Karpas-422 (cell line): ENCODE measurements at regions not wholly inside any gene's neighbourhood (a gene's known extent, or its start where the extent isn't known, plus 50 kb on each side); places are given as distances from the start of the nearest gene placed in this dataset.
"Not testable (repeated sequence)": the region's sequence is repeated elsewhere in the genome, so short reads cannot be mapped to it uniquely, and the experiment has no call there.

Experiments used
- DNase-seq: peaks from one replicate; pipeline ENCODE4 v3.0.0-alpha.2; 2015
- H2AFZ ChIP-seq: fragments of 200-600 bp; sonication (generic); 2 replicates; pipeline ENCODE4 v1.6.1; 2014; ENCODE audit warnings: antibody characterized with exemption, low read length, mixed read lengths
- H3K27ac ChIP-seq: fragments of 200-600 bp; sonication (generic); 2 replicates; pipeline ENCODE4 v1.5.1; 2014; ENCODE audit warnings: mild to moderate bottlenecking, low read length, moderate library complexity
- H3K27me3 ChIP-seq: fragments of 200-600 bp; sonication (generic); 2 replicates; pipeline ENCODE4 v1.6.1; 2014; ENCODE audit warnings: low read length, mixed read lengths
- H3K36me3 ChIP-seq: fragments of 200-600 bp; sonication (generic); 2 replicates; pipeline ENCODE4 v1.6.1; 2014; ENCODE audit warnings: low read length, mixed read lengths; ENCODE audit not compliant: insufficient read depth
- H3K4me1 ChIP-seq: fragments of 200-600 bp; sonication (generic); 2 replicates; pipeline ENCODE4 v1.6.1; 2014; ENCODE audit warnings: mild to moderate bottlenecking, low read length, mixed read lengths
- H3K4me2 ChIP-seq: fragments of 200-600 bp; sonication (generic); 2 replicates; pipeline ENCODE4 v1.6.1; 2014; ENCODE audit warnings: low read length, low read depth, mild to moderate bottlenecking; ENCODE audit not compliant: poor library complexity, severe bottlenecking
- H3K4me3 ChIP-seq: fragments of 200-600 bp; sonication (generic); 2 replicates; pipeline ENCODE4 v1.5.1; 2014; ENCODE audit warnings: mild to moderate bottlenecking, antibody characterized with exemption, low read length, mixed read lengths
- H3K79me2 ChIP-seq: fragments of 200-600 bp; sonication (generic); 2 replicates; pipeline ENCODE4 v1.6.1; 2014; ENCODE audit warnings: mild to moderate bottlenecking, low read length, mixed read lengths
- H3K9ac ChIP-seq: fragments of 200-600 bp; sonication (generic); 2 replicates; pipeline ENCODE4 v1.6.0; 2014; ENCODE audit warnings: low read length
- H3K9me2 ChIP-seq: fragments of 200-600 bp; sonication (generic), shearing (Covaris generic); replicated peaks from 2 replicates; pipeline ENCODE4 v1.6.0; 2014; ENCODE audit warnings: mild to moderate bottlenecking, low read length, moderate library complexity; ENCODE audit not compliant: insufficient read depth
- H3K9me3 ChIP-seq: fragments of 300-700, 200-600 bp; sonication (generic); 2 replicates; pipeline ENCODE4 v1.6.1; 2014; ENCODE audit warnings: low read length, mixed read lengths
- H4K20me1 ChIP-seq: fragments of 200-600 bp; sonication (generic); 2 replicates; pipeline ENCODE4 v1.6.1; 2014; ENCODE audit warnings: mild to moderate bottlenecking, antibody characterized with exemption, low read length, low read depth; ENCODE audit not compliant: insufficient read depth

DNA sequence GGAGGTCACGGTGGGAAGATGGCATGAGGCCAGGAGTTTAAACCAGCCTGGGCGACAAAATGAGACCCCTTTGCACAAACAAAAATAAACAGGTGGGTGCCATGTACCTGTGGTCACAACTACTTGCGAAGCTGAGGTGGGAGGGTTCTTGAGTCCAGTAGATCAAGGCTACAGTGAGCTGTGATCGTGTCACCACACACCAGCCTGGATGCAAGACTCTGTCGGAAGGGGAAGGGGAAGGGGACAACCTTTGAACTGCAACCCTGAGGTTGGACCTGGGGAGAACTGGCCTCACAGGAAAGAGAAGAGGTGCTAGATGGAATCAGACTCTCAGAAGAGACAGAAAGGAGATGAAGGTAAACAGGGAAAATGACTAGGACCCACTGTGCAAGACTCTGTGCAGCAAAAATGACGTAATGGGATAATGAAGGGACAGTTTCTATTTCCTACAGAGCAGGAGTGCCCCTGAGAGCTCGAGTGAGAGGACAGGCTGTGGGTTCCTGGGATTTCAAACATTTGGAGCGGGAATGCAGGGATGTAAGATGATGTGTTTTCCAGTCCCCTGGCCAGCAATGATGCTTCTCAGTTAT is 131.0 kb upstream of the GRK3 start:
- H3K4me3 ChIP-seq, H3K9ac ChIP-seq, H4K20me1 ChIP-seq, H2AFZ ChIP-seq, DNase-seq, H3K36me3 ChIP-seq, H3K9me2 ChIP-seq, H3K27ac ChIP-seq, H3K79me2 ChIP-seq, H3K27me3 ChIP-seq, H3K9me3 ChIP-seq, H3K4me2 ChIP-seq, H3K4me1 ChIP-seq: not testable (repeated sequence)

DNA sequence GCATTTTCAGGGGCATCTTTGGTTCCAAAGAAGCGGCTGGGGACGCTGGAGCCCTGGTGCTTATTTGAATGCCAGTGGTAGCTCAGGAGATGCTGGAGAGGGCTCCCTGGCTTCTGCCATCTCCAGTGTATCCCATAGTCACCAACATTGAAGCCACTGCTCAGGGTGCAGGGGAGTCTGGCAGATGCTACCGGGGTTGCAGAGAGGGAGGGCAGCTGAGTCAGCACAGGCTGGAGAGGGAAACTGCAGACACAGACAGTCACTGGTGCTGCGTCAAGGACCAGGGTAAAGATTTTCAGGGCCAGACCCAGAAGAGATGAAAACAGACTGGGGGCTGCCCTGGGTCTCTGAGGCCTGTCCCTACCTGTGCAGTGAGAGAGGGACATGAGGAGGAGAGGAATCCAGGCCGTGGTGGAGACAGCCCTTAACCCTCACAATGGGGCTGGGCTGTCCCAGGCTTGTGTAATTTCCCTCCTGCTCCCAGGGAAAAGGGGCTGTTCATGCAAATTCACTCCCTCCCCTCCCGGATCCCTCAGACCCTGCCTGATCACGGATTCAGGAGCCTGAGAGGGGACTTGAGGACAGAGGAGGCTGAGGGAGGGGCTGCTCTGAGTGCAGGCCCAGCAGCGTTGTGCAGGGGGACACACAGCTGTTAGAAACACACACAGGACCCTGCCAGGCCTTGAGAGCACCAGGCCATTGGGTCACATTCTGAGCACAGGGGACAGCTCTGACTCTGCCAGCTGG is 126.9 kb upstream of the GRK3 start:
- H3K9ac ChIP-seq, result no peak overlapping the region
- H3K4me3 ChIP-seq, result no peak overlapping the region
- H3K9me2 ChIP-seq, result no peaks in the 10 kb centered on the region
- H3K4me1 ChIP-seq, result no peaks in the 10 kb centered on the region
- no peaks in the 10 kb centered on the region for H3K9me3 ChIP-seq
- no peaks in the 10 kb centered on the region for H4K20me1 ChIP-seq
- H3K27ac ChIP-seq, result no peak overlapping the region
- H3K4me2 ChIP-seq, result no peak overlapping the region
- no peaks in the 10 kb centered on the region for H3K27me3 ChIP-seq
- H3K79me2 ChIP-seq, result no peaks in the 10 kb centered on the region
- H3K36me3 ChIP-seq, result no peaks in the 10 kb centered on the region
- no peak for DNase-seq
- H2AFZ ChIP-seq, result no peak overlapping the region

DNA sequence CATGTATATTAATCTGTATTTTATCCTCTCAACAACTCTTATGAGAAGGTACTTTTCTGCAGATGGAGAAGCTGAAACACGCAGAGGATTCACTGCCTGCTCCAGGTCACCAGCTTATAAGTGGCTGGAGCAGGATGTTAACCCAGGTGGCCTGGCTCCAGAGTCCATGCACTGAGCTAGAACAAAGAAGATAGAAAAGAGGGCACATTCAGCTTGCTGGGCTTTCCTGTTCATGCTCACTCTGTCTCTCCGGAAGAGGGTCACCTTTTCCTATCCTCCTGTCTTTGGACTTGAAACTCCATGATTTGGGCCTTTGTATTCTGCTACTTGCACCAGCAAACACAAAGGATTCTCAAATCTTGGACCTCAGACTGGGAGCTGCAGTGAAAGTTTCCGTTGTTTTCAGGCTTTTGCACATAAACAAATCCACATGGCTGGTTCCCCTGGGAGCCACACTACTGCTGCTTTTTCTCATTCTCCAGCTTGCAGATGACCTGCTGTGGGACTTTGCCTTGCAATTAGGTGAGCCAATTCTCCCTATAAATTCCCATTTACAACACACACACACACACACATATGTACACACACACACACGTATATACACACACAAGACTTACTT is 117.3 kb upstream of the GRK3 start:
- H3K9me3 ChIP-seq, result no peaks in the 10 kb centered on the region
- H3K27me3 ChIP-seq, result no peaks in the 10 kb centered on the region
- H3K4me3 ChIP-seq, result peak overlapping the region; percentile 85
- 0 out of 2 replicates have a peak, but pooled peaks cover 2% of the 10 kb centered on the region for H3K36me3 ChIP-seq
- peak overlapping the region; percentile 79 for H3K4me2 ChIP-seq
- no peaks in the 10 kb centered on the region for H3K9me2 ChIP-seq
- H3K4me1 ChIP-seq, result peaks cover 21% of the 10 kb centered on the region
- 0 out of 2 replicates have a peak, but pooled peaks cover 9% of the 10 kb centered on the region for H4K20me1 ChIP-seq
- peak; percentile 49 for DNase-seq
- H3K9ac ChIP-seq, result peak overlapping the region; percentile 86
- peak overlapping the region; percentile 54 for H2AFZ ChIP-seq
- peaks cover 53% of the 10 kb centered on the region for H3K79me2 ChIP-seq
- peak overlapping the region; percentile 58 for H3K27ac ChIP-seq

DNA sequence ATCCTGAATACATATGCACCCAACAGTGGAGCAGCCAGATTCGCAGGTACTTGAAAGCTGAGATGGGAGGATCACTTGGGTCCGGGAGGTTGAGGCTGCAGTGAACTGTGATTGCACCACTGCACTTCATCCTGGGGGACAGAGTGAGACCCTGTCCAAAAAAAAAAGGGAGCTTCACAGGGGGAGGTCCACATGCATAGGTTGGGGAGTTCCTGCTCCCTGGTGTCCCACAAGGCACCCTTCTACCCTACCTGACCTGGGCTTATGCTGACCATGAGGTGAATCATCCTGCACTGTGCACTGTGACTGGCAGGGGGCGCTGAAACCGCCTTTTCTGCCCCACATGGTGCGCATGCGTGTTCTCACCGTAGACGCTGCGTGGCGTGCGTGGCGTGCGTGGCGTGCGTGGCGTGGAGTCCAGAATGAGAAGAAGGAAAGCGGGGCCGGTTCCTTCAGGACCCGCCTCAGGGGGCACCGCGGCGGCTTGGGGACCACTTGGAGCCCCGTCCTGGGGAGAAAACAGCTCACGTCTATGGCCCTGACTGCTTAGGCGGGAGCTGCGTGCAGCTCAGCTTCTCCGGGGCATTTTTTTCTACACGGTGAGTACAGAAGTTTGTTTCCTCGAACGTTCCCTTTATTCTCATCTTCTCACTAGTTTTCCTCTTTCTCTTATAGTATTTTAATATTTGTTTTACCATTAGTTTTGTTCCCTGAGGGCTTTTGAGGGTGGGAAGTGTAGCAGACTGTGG is 116.6 kb upstream of the GRK3 start:
- H3K4me2 ChIP-seq, result peak overlapping the region; percentile 79
- peak overlapping the region; percentile 86 for H3K9ac ChIP-seq
- H3K27me3 ChIP-seq, result no peaks in the 10 kb centered on the region
- H3K4me1 ChIP-seq, result peaks cover 21% of the 10 kb centered on the region
- peak; percentile 92 for DNase-seq
- no peaks in the 10 kb centered on the region for H3K9me3 ChIP-seq
- peak overlapping the region; percentile 54 for H2AFZ ChIP-seq
- H3K36me3 ChIP-seq, result 0 out of 2 replicates have a peak, but pooled peaks cover 2% of the 10 kb centered on the region
- H3K27ac ChIP-seq, result peak overlapping the region; percentile 58
- 0 out of 2 replicates have a peak, but pooled peaks cover 12% of the 10 kb centered on the region for H4K20me1 ChIP-seq
- H3K9me2 ChIP-seq, result no peaks in the 10 kb centered on the region
- H3K79me2 ChIP-seq, result peaks cover 59% of the 10 kb centered on the region
- H3K4me3 ChIP-seq, result peak overlapping the region; percentile 85

DNA sequence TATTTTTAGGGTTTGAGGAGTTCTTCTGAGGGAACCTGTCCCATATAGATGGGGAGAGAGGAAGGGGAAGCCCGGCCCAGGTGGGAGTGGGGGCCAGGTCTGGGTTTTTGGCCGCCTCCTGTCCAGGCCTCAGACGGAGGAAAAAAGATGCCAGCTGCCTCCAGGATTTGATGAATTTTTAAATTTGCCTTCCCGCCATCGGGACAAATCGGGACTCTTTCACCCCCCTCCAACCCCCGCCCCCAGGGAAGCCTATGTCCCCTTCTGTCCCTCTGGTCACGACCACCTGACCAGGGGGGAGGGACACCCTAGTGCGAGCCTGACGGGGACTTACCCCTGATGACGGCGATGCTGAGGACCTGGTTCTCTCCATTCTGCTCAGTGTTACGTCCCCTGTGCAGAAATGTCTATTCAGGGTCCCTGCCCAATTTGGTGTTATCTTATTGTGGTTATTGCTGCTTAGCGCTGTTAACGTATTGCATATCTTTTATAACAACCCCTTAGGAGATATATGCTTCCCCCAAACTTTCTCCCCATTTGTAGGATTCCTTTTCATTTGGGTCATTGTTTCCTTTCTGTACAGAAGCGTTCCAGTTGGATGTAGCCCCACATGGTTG is 115.9 kb upstream of the GRK3 start:
- Histone ChIP-seq H3K27ac (peak overlapping the region; percentile 53), H3K9ac (peak overlapping the region; percentile 86), H3K79me2 (peaks cover 64% of the 10 kb centered on the region), H3K9me2 (no peaks in the 10 kb centered on the region), H3K4me2 (peak overlapping the region; percentile 79), H3K4me3 (peak overlapping the region; percentile 85), H4K20me1 (0 out of 2 replicates have a peak, but pooled peaks cover 13% of the 10 kb centered on the region), H3K36me3 (0 out of 2 replicates have a peak, but pooled peaks cover 2% of the 10 kb centered on the region), H2AFZ (no peak overlapping the region), H3K4me1 (peaks cover 21% of the 10 kb centered on the region), H3K27me3 (no peaks in the 10 kb centered on the region), H3K9me3 (no peaks in the 10 kb centered on the region)
- peak; percentile 39 for DNase-seq

DNA sequence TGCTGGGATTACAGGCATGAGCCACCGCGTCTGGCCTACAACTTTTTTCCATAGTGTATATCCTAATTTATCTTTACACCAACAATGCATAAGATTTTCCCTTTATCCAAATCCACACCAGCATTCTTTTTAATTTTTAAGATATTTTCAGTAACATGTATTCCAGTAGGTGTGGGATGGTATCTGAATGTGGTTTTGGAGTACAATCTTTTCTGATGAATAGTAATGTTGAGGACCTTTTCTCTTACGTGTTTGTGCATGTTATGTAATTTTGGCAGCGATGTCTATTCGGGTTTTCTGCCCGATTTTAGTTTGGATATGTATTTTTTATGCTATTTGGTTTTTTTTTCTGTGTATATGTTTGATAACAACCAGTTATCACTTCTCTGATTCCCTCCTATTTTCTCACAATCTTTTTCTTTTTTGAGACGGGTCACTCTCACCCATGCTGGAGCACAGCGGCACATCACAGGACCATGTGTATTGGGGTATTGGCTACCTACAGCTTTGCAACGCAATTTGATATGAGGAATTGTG is 114.6 kb upstream of the GRK3 start:
- 0 out of 2 replicates have a peak, but pooled peaks cover 18% of the 10 kb centered on the region for H4K20me1 ChIP-seq
- peak overlapping the region; percentile 86 for H3K9ac ChIP-seq
- DNase-seq, result no peak
- no peak overlapping the region for H3K27ac ChIP-seq
- H3K36me3 ChIP-seq, result no peaks in the 10 kb centered on the region
- H3K9me3 ChIP-seq, result no peaks in the 10 kb centered on the region
- H3K79me2 ChIP-seq, result peaks cover 73% of the 10 kb centered on the region
- no peak overlapping the region for H2AFZ ChIP-seq
- peaks cover 21% of the 10 kb centered on the region for H3K4me1 ChIP-seq
- H3K9me2 ChIP-seq, result no peaks in the 10 kb centered on the region
- H3K4me3 ChIP-seq, result peak overlapping the region; percentile 85
- no peaks in the 10 kb centered on the region for H3K27me3 ChIP-seq
- H3K4me2 ChIP-seq, result peak overlapping the region; percentile 79

DNA sequence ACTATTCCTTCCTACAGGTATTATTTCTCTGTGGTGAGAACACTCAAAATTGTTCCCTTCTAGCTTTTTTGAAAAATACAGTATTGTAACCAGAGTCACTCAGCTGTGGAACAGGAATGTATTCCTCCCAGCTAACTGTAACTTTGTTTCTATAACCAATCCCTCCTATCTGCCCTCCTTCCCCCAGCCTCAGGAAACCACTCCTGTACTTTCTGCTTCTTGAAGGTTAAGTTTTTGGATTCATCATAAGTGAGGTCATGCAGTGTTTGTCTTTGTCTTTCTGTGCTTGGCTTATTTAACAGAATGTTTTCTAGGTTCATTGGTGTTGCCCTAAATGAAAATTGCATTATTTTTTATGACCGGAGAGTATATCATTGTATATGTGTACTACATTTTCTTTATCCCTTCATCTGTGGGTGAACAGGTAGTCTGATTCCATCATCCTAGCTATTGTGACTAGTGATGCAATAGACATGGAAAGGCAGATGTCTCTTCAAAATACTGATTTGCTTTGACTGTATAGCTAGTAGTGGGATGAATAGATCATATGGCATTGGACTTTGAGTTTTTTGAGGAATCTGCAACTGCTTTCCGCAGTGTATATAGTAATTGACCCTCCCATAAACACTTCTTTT is 112.9 kb upstream of the GRK3 start:
- Histone ChIP-seq H3K27me3 (no peaks in the 10 kb centered on the region), H3K4me1 (peaks cover 21% of the 10 kb centered on the region), H2AFZ (no peak overlapping the region), H3K36me3 (no peaks in the 10 kb centered on the region), H3K79me2 (peaks cover 76% of the 10 kb centered on the region), H3K4me2 (peak overlapping the region; percentile 35), H3K9me3 (no peaks in the 10 kb centered on the region), H3K27ac (no peak overlapping the region), H3K9me2 (no peaks in the 10 kb centered on the region), H4K20me1 (0 out of 2 replicates have a peak, but pooled peaks cover 18% of the 10 kb centered on the region), H3K9ac (peak overlapping the region; percentile 30; the same call in 1 of the 2 replicates), H3K4me3 (no peak overlapping the region; the same call in 1 of the 2 replicates)
- no peak for DNase-seq
